ENCODE measurements at regions not wholly inside any gene's neighbourhood (a gene's known extent, or its start where the extent isn't known, plus 50 kb on each side); places are given as distances from the start of the nearest gene placed in this dataset.

DNA sequence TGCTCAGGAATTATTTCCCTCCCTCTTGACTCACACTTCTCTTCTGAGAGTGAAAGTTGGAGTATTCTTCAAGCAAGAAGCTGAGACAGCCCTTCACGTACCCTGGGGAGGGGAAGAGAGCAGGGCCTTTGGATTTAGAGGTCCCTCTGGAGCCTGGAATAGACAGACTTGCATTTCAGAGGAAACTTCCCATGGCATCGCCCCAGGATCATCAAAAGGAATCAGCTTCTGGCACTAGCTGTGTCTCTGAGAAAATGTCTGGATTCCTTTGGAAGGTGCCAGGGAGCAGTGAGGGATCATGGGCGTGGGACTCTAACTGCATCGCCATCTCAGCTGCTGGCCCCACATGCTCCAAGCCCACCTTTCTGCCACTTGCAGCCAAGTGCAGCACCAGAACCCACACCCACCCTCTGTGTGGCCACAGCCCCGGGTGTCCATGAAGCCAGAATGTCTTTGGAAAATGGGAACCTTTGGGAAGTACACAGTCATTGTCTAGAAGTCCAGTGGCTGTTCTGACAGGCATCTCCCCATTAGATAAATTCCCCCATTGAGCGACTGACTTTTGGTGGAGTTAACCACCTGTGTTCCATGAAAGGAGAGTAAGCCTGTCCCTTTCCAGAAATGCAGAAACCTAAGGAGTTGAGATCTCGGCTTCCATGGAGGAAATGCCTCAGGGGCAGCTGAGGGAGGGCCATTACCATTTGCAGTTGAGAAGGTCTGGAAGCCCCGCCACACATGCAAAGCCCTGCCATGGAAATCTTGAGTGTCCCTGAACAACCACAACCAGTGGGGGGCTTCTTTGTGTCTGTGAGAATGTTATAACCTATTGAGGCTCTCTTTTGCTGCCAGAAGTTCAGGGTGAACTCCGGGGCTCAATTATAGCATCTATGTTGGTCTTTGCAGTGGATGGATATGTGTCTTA, 57.8 kb upstream of the GDF10 start:
- TF ChIP-seq, protein P1, sequence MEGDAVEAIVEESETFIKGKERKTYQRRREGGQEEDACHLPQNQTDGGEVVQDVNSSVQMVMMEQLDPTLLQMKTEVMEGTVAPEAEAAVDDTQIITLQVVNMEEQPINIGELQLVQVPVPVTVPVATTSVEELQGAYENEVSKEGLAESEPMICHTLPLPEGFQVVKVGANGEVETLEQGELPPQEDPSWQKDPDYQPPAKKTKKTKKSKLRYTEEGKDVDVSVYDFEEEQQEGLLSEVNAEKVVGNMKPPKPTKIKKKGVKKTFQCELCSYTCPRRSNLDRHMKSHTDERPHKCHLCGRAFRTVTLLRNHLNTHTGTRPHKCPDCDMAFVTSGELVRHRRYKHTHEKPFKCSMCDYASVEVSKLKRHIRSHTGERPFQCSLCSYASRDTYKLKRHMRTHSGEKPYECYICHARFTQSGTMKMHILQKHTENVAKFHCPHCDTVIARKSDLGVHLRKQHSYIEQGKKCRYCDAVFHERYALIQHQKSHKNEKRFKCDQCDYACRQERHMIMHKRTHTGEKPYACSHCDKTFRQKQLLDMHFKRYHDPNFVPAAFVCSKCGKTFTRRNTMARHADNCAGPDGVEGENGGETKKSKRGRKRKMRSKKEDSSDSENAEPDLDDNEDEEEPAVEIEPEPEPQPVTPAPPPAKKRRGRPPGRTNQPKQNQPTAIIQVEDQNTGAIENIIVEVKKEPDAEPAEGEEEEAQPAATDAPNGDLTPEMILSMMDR (IDR thresholded peaks at IDR 0.05; ENCODE audit: low read length) = no peak
- no peak for TF ChIP-seq EZH2 (optimal IDR thresholded peaks at IDR 0.05; ENCODE audit: low read depth, low read length)
